HCT116 (cell line): ENCODE measurements at regions not wholly inside any gene's neighbourhood (a gene's known extent, or its start where the extent isn't known, plus 50 kb on each side); places are given as distances from the start of the nearest gene placed in this dataset.

Experiments used
- ATAC-seq: fragments of 200-7000 bp; cut with Tn5 transposase; 2 replicates; pipeline ENCODE4 v1.9.1; 2020; ENCODE audit warnings: mild to moderate bottlenecking, moderate library complexity
- BruUV-seq: library from RNA; stranded (reverse); fragments of 400-500 nt; replicated peaks from 2 replicates; lab custom pipeline; 2021; lab: Mats Ljungman, UMichigan
- CTCF ChIA-PET: fragments of 300-600 bp; sonication (Branson Sonifier 250); formaldehyde crosslinking; loops from one replicate; lab custom pipeline; 2021; ENCODE audit warnings: antibody characterized with exemption; lab: Charles Lee
- POLR2A ChIA-PET: fragments of 300-600, 350-600 bp; sonication (Branson Sonifier 250); formaldehyde crosslinking; loops from one replicate; lab custom pipeline; 2021; ENCODE audit warnings: antibody characterized with exemption; lab: Charles Lee
- RAD21 ChIA-PET, 2 experiments: fragments of 300-600 bp; sonication (Branson Sonifier 250); formaldehyde crosslinking; loops; one replicate each; lab custom pipeline; 2023; ENCODE audit warnings: low total read pairs in 2 of 2; ENCODE audit not compliant: uncharacterized antibody in 2 of 2, unreplicated experiment in 2 of 2, low non-redundant PET in 1 of 2; lab: Charles Lee
- DNase-seq: peaks from one replicate; pipeline ENCODE4 v3.0.0-alpha.2; 2010; ENCODE audit warnings: low read depth, low spot score
- H2AFZ ChIP-seq: fragments of 200-600 bp; shearing (Covaris generic), sonication (generic); 2 replicates; pipeline ENCODE4 v1.6.1; 2017; ENCODE audit warnings: low read depth, mixed run types, mixed read lengths, antibody characterized with exemption, low read length; ENCODE audit not compliant: poor library complexity, severe bottlenecking
- H3K27ac ChIP-seq: 2 replicates; pipeline ENCODE4 v1.5.1; 2012; ENCODE audit warnings: low read depth, low read length
- H3K27me3 ChIP-seq: fragments of 200-600 bp; sonication (generic); 2 replicates; pipeline ENCODE4 v1.6.1; 2016; ENCODE audit warnings: mixed run types, low read length, mixed read lengths; ENCODE audit not compliant: insufficient read depth
- H3K36me3 ChIP-seq, 2 experiments: fragments of 200-500 bp in 1 of 2; fragments of 200-600 bp in 1 of 2; sonication (Bioruptor generic) in 1 of 2; sonication (generic) in 1 of 2; 2 replicates each; pipeline versions ENCODE4 v1.5.1 to v1.6.1; 2014 to 2016; ENCODE audit warnings: low read length in 2 of 2, inconsistent platforms in 1 of 2, mixed read lengths in 1 of 2, mixed run types in 1 of 2; ENCODE audit not compliant: insufficient read depth in 2 of 2, control insufficient read depth in 1 of 2
- H3K4me1 ChIP-seq, 2 experiments: fragments of 200-600 bp in 1 of 2; sonication (generic) in 1 of 2; 2 replicates each; pipeline versions ENCODE4 v1.5.1 to v1.6.1; 2012 to 2017; ENCODE audit warnings: low read length in 2 of 2, inconsistent platforms in 1 of 2, mild to moderate bottlenecking in 1 of 2, mixed read lengths in 1 of 2, mixed run types in 1 of 2, moderate library complexity in 1 of 2; ENCODE audit not compliant: insufficient read depth in 2 of 2, control insufficient read depth in 1 of 2
- H3K4me2 ChIP-seq: fragments of 200-600 bp; sonication (generic); 2 replicates; pipeline ENCODE4 v1.6.1; 2017; ENCODE audit warnings: mixed run types, low read length, mixed read lengths
- H3K4me3 ChIP-seq, 2 experiments: fragments of 200-600 bp in 1 of 2; sonication (generic) in 1 of 2; replicated peaks in 1 of 2; 2 replicates each; pipeline ENCODE4 v1.5.1; 2011 to 2016; ENCODE audit warnings: low read length in 2 of 2, control low read depth in 1 of 2, low read depth in 1 of 2, mild to moderate bottlenecking in 1 of 2, mixed read lengths in 1 of 2, mixed run types in 1 of 2
- H3K79me2 ChIP-seq: fragments of 200-600 bp; sonication (generic); 2 replicates; pipeline ENCODE4 v1.6.1; 2017; ENCODE audit warnings: mild to moderate bottlenecking, mixed run types, low read length, moderate library complexity, mixed read lengths; ENCODE audit not compliant: insufficient read depth
- H3K9ac ChIP-seq: fragments of 200-600 bp; sonication (generic); 2 replicates; pipeline ENCODE4 v1.6.1; 2016; ENCODE audit warnings: low read length, mixed read lengths
- H3K9me2 ChIP-seq: fragments of 200-600 bp; sonication (generic), shearing (Covaris generic); 2 replicates; pipeline ENCODE4 v1.6.1; 2017; ENCODE audit warnings: mixed run types, mild to moderate bottlenecking, moderate library complexity; ENCODE audit not compliant: insufficient read depth
- H3K9me3 ChIP-seq, 2 experiments: fragments of 200-500 bp in 1 of 2; fragments of 200-600 bp in 1 of 2; sonication (Bioruptor generic) in 1 of 2; sonication (generic) in 1 of 2; 2 replicates each; pipeline ENCODE4 v1.6.1; 2014 to 2017; ENCODE audit warnings: low read length in 2 of 2, mixed read lengths in 2 of 2, inconsistent platforms in 1 of 2, low read depth in 1 of 2, mild to moderate bottlenecking in 1 of 2, mixed run types in 1 of 2, moderate library complexity in 1 of 2; ENCODE audit not compliant: control insufficient read depth in 1 of 2, insufficient read depth in 1 of 2
- H4K20me1 ChIP-seq: fragments of 200-600 bp; sonication (generic), shearing (Covaris generic); 2 replicates; pipeline ENCODE4 v1.6.1; 2017; ENCODE audit warnings: mixed run types, mild to moderate bottlenecking, moderate library complexity; ENCODE audit not compliant: insufficient read depth
- CBX3 ChIP-seq: IDR thresholded peaks from 2 replicates; pipeline ENCODE4 v1.6.1; 2012; ENCODE audit warnings: low read depth
- CEBPB ChIP-seq: IDR thresholded peaks from 2 replicates; pipeline ENCODE4 v1.6.1; 2012; ENCODE audit warnings: low read depth
- EGR1 ChIP-seq: IDR thresholded peaks from 2 replicates; pipeline ENCODE4 v1.6.1; 2012; ENCODE audit warnings: low read depth
- ELF1 ChIP-seq: IDR thresholded peaks from 2 replicates; pipeline ENCODE4 v1.6.1; 2012; ENCODE audit warnings: low read depth, borderline replicate concordance
- EZH2 ChIP-seq: fragments of 200-600 bp; sonication (generic); IDR thresholded peaks from 2 replicates; pipeline ENCODE4 v1.6.1; 2017; ENCODE audit warnings: antibody characterized with exemption, mixed run types
- EZH2phosphoT487 ChIP-seq: fragments of 200-600 bp; IDR thresholded peaks from 2 replicates; pipeline ENCODE4 v1.6.1; 2018; ENCODE audit warnings: antibody characterized with exemption, borderline replicate concordance
- FOSL1 ChIP-seq: IDR thresholded peaks from 2 replicates; pipeline ENCODE4 v1.6.1; 2012; ENCODE audit warnings: low read depth
- POLR2A ChIP-seq: IDR thresholded peaks from 2 replicates; pipeline ENCODE4 v1.7.0; 2011; ENCODE audit warnings: borderline replicate concordance; ENCODE audit not compliant: insufficient read depth, insufficient read length; ENCODE audit errors: extremely low read depth
- POLR2AphosphoS5 ChIP-seq: IDR thresholded peaks from 2 replicates; pipeline ENCODE4 v1.6.1; 2011; ENCODE audit warnings: mild to moderate bottlenecking, low read depth, low read length, moderate library complexity
- RAD21 ChIP-seq: IDR thresholded peaks from 2 replicates; pipeline ENCODE4 v1.6.1; 2012; ENCODE audit warnings: low read depth, mild to moderate bottlenecking
- REST ChIP-seq: IDR thresholded peaks from 2 replicates; pipeline ENCODE4 v1.6.1; 2012; ENCODE audit warnings: low read depth
- SIN3A ChIP-seq: IDR thresholded peaks from 2 replicates; pipeline ENCODE4 v1.6.1; 2012; ENCODE audit warnings: low read depth
- SP1 ChIP-seq: IDR thresholded peaks from 2 replicates; pipeline ENCODE4 v1.6.1; 2012; ENCODE audit warnings: low read depth
- SRF ChIP-seq: IDR thresholded peaks from 2 replicates; pipeline ENCODE4 v1.6.1; 2012; ENCODE audit warnings: low read depth
- TCF7L2 ChIP-seq: IDR thresholded peaks from 2 replicates; pipeline ENCODE4 v1.7.0; 2011; ENCODE audit warnings: borderline replicate concordance, inconsistent platforms; ENCODE audit not compliant: insufficient read depth, insufficient read length; ENCODE audit errors: extremely low read depth
- YY1 ChIP-seq: IDR thresholded peaks from 2 replicates; pipeline ENCODE4 v1.6.1; 2011; ENCODE audit warnings: low read length, low read depth, moderate library complexity, mild to moderate bottlenecking; ENCODE audit not compliant: insufficient replicate concordance; ENCODE audit errors: extremely low read depth
- ZBTB33 ChIP-seq: IDR thresholded peaks from 2 replicates; pipeline ENCODE4 v1.6.1; 2011; ENCODE audit warnings: mild to moderate bottlenecking, low read length, moderate library complexity; ENCODE audit not compliant: insufficient replicate concordance; ENCODE audit errors: extremely low read depth
- ZFX ChIP-seq: fragments of 450-650 bp; IDR thresholded peaks from 2 replicates; pipeline ENCODE4 v1.6.1; 2017
- ZNF274 ChIP-seq: fragments of 200-500 bp; sonication (Bioruptor generic); IDR thresholded peaks from 2 replicates; pipeline ENCODE4 v1.6.1; 2014; ENCODE audit warnings: mild to moderate bottlenecking, low read depth, low read length, inconsistent platforms
- intact Hi-C: fragments of 100-400 bp; cut with micrococcal nuclease; formaldehyde crosslinking; loops from 2 replicates; pipeline ENCODE4 v1.10.0; 2022
- TF ChIP-seq, protein P1 (sequence below): IDR thresholded peaks from 2 replicates; pipeline ENCODE4 v1.6.1; 2012

DNA sequence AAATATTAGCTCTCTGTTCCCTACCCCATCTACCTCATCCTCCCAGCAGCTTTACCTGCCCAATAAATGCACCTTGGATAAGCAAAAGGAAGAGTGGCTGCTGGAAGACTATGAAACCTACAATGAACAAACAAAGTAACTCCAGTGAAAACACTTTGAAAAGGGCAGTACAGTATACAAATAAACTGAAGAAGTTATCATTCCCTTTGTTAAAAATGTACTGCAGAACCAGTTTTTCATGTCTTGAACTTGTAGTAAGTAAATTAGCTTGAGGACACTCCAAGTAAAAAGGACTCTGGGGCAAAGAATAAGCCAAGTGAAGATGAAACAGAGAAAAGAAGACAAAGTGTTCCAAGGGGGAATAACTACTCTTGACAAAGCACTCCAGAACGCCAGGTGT lies 457.1 kb downstream of the DTWD2 start:
- Histone ChIP-seq H3K4me2 (no peak overlapping the region), H3K9ac (no peak overlapping the region), H3K9me3 (no peaks in the 10 kb centered on the region), H3K79me2 (no peaks in the 10 kb centered on the region), H2AFZ (no peak overlapping the region), H3K4me1 (no peaks in the 10 kb centered on the region), H3K9me2 (no peaks in the 10 kb centered on the region), H3K27ac (no peak overlapping the region)
- no peak for DNase-seq
- no peak for ATAC-seq
- BruUV-seq, result no TSS peak
- intact Hi-C loops, result no loop called here
- ChIA-PET CTCF (no interaction called here), POLR2A (no interaction called here)
- no peak for TF ChIP-seq TCF7L2
- no peak for TF ChIP-seq ZBTB33
- TF ChIP-seq EZH2, result no peak
- no peak for TF ChIP-seq ZFX
- TF ChIP-seq POLR2A, result no peak
- TF ChIP-seq FOSL1, result no peak
- no peak for TF ChIP-seq RAD21
- TF ChIP-seq ZNF274, result no peak
- no peak for TF ChIP-seq ELF1
- TF ChIP-seq CEBPB, result no peak
- no peak for TF ChIP-seq YY1
- TF ChIP-seq SRF, result no peak
- TF ChIP-seq SP1, result no peak
- no peak for TF ChIP-seq EGR1
- TF ChIP-seq POLR2AphosphoS5, result no peak
- TF ChIP-seq, protein P1, sequence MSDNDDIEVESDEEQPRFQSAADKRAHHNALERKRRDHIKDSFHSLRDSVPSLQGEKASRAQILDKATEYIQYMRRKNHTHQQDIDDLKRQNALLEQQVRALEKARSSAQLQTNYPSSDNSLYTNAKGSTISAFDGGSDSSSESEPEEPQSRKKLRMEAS, result no peak
- no peak for TF ChIP-seq REST
- TF ChIP-seq SIN3A, result no peak
- TF ChIP-seq EZH2phosphoT487, result no peak
- TF ChIP-seq CBX3, result no peak
- TF ChIP-seq, all 23 proteins: peak for 0
- Histone ChIP-seq H3K4me3 (no peak overlapping the region), H3K27me3 (peaks cover 19% of the 10 kb centered on the region), H4K20me1 (no peaks in the 10 kb centered on the region), H3K36me3 (no peaks in the 10 kb centered on the region)
- RAD21 ChIA-PET, result no interaction called here
